ENCODE measurements at regions not wholly inside any gene's neighbourhood (a gene's known extent, or its start where the extent isn't known, plus 50 kb on each side); places are given as distances from the start of the nearest gene placed in this dataset.

GRCh38 chr20:21981597-21982344 is 276.3 kb downstream of the PAX1 start:
- Histone ChIP-seq H3K9me3 (ENCODE audit: control insufficient read depth, low read depth, low read length) (no peaks in the 10 kb centered on the region), H3K23ac (ENCODE audit: insufficient read length, low read depth, low read length) (no peak overlapping the region), H2BK20ac (ENCODE audit: low read depth, low read length, poor library complexity, severe bottlenecking) (no peak overlapping the region), H3K79me1 (ENCODE audit: insufficient read depth, low read depth, low read length, poor library complexity, severe bottlenecking) (no peaks in the 10 kb centered on the region), H3K23me2 (ENCODE audit: insufficient read length, low read depth, low read length, poor library complexity, severe bottlenecking) (no peaks in the 10 kb centered on the region), H3K14ac (ENCODE audit: insufficient read depth, low read length) (no peak overlapping the region), H4K91ac (ENCODE audit: insufficient read length, low read depth, low read length) (no peak overlapping the region), H3K18ac (ENCODE audit: insufficient read length, low read depth, low read length) (no peak overlapping the region), H3K27ac (ENCODE audit: insufficient read length, low read depth, low read length) (no peak overlapping the region), H2BK5ac (ENCODE audit: insufficient read length, low read length) (no peak overlapping the region), H4K5ac (ENCODE audit: insufficient read length, low read depth, low read length) (no peak overlapping the region), H2BK12ac (ENCODE audit: insufficient read length, low read depth, low read length) (no peak overlapping the region), H3T11ph (ENCODE audit: low read length) (no peak overlapping the region), H3K27me3 (ENCODE audit: insufficient read depth, low read length) (no peaks in the 10 kb centered on the region), H2BK120ac (ENCODE audit: low read depth, low read length, poor library complexity, severe bottlenecking) (no peak overlapping the region), H3K4me1 (ENCODE audit: insufficient read depth, low read length) (no peaks in the 10 kb centered on the region), H2AFZ (ENCODE audit: low read length) (no peak overlapping the region), H3K9ac (ENCODE audit: extremely low read depth, insufficient read length, low read length) (no peak overlapping the region), H2AK5ac (ENCODE audit: insufficient read length, low read length) (no peak overlapping the region), H4K20me1 (ENCODE audit: control insufficient read depth, insufficient read depth, insufficient read length) (no peaks in the 10 kb centered on the region), H3K4me2 (ENCODE audit: insufficient read depth, insufficient read length, low read length) (no peak overlapping the region), H2BK15ac (ENCODE audit: low read depth, low read length) (no peak overlapping the region), H4K8ac (replicated peaks; ENCODE audit: insufficient read length, low read depth, low read length) (no peak overlapping the region), H3K56ac (ENCODE audit: insufficient read length, low read depth, low read length) (no peak overlapping the region), H3K4ac (ENCODE audit: low read depth, low read length) (no peak overlapping the region), H3K79me2 (ENCODE audit: insufficient read depth, low read length) (no peaks in the 10 kb centered on the region)
- DNase-seq: no peak
- H3K27me3 Mint-ChIP-seq (ENCODE audit: low read depth): no peaks in the 10 kb centered on the region
- no peak for TF ChIP-seq CTCF (conservative IDR thresholded peaks at IDR 0.05)
- no peaks in the 10 kb centered on the region; a peak in 1 of 4 replicates for H3K4me1 Mint-ChIP-seq
- H3K4me3 Mint-ChIP-seq: no peak overlapping the region
- no peak overlapping the region; a peak in 1 of 7 replicates for H3K27ac Mint-ChIP-seq
- peaks cover 0 to 2% of the 10 kb centered on the region in 2 experiments; a peak in 2 of 5 replicates for H3K9me3 Mint-ChIP-seq
- H3K36me3 Mint-ChIP-seq (ENCODE audit: insufficient read depth in 1 of 3, low read depth in 3 of 3): no peaks in the 10 kb centered on the region; a peak in 1 of 7 replicates
- no CpG with 5 or more reads among the region's 6 CpGs for WGBS (ENCODE audit: extremely low coverage, insufficient read length, low lambda C conversion rate)

All from H9 (cell line).